Brain microvascular endothelial cell (primary cell): ENCODE measurements at regions not wholly inside any gene's neighbourhood (a gene's known extent, or its start where the extent isn't known, plus 50 kb on each side); places are given as distances from the start of the nearest gene placed in this dataset.

Experiments used
- DNase-seq: peaks from one replicate; pipeline ENCODE4 v3.0.0-alpha.2; 2020
- H3K27ac ChIP-seq: fragments of 250-450 bp; sonication (Bioruptor Pico); 2 replicates; pipeline ENCODE4 v1.5.1; 2020; ENCODE audit warnings: mild to moderate bottlenecking, moderate library complexity
- H3K27me3 ChIP-seq: fragments of 250-450 bp; sonication (Bioruptor Pico); replicated peaks from 2 replicates; pipeline ENCODE4 v1.5.1; 2020; ENCODE audit warnings: mild to moderate bottlenecking
- H3K36me3 ChIP-seq: fragments of 250-450 bp; sonication (Bioruptor Pico); replicated peaks from 2 replicates; pipeline ENCODE4 v1.5.1; 2020; ENCODE audit warnings: mild to moderate bottlenecking
- H3K4me3 ChIP-seq: 2 replicates; pipeline ENCODE4 v1.5.1; 2011; ENCODE audit warnings: low read depth, mild to moderate bottlenecking, control low read depth, low read length, moderate library complexity
- in situ Hi-C: cut with HindIII; loops from 2 replicates; pipeline ENCODE4 v1.10.0; 2017; ENCODE audit warnings: low sequenced_read_pairs, low pct_ligation_motif_present
- TF ChIP-seq, protein P1 (sequence below): IDR thresholded peaks from 2 replicates; pipeline ENCODE4 v1.5.1; 2011; ENCODE audit warnings: low read depth, mild to moderate bottlenecking, moderate library complexity, low read length, control low read depth, inconsistent platforms; ENCODE audit errors: missing control alignments

DNA sequence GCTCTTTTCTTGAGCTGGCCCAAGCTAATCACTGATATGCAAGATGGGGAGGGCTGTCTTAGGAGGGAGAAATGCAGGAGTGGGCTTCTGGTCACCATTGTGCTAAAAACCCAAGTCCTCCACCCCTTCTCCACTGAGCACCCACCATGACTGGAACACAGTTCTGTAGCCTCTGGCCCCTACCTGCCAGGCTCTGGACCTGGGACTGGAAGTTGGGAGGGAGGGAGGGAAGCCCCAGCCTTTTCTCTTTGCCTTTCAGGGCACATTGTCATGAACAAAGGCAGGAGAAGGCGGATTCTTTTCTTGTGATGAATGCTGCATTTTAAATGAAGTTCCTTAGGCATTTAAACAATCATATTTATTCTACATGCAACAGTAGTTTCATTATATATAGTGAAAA lies 559.1 kb upstream of the TRPC7 start:
- DNase-seq = no peak
- in situ Hi-C loops = no loop called here
- Histone ChIP-seq H3K4me3 (no peak overlapping the region), H3K36me3 (no peaks in the 10 kb centered on the region), H3K27ac (no peak overlapping the region), H3K27me3 (no peaks in the 10 kb centered on the region)
- TF ChIP-seq, protein P1, sequence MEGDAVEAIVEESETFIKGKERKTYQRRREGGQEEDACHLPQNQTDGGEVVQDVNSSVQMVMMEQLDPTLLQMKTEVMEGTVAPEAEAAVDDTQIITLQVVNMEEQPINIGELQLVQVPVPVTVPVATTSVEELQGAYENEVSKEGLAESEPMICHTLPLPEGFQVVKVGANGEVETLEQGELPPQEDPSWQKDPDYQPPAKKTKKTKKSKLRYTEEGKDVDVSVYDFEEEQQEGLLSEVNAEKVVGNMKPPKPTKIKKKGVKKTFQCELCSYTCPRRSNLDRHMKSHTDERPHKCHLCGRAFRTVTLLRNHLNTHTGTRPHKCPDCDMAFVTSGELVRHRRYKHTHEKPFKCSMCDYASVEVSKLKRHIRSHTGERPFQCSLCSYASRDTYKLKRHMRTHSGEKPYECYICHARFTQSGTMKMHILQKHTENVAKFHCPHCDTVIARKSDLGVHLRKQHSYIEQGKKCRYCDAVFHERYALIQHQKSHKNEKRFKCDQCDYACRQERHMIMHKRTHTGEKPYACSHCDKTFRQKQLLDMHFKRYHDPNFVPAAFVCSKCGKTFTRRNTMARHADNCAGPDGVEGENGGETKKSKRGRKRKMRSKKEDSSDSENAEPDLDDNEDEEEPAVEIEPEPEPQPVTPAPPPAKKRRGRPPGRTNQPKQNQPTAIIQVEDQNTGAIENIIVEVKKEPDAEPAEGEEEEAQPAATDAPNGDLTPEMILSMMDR = no peak

DNA sequence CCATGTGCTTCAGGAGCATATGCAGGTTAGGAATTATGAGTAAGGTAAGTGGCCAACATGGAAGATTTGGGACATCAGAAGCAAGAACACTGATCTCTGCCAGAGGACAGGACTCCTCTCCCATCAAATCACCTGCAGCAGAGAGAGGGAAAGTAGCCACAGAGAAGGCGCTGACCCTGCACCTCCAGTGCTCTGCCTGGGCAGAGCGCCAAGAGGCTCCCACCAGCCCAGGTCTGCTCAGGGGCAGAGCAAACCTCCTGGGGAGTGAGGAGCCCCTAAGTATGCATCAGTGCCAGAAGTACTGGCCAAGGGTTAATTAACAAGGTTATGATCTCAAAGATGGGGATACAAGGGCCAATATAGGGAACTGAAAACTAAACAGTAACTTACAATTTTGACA lies 545.3 kb upstream of the TRPC7 start:
- Histone ChIP-seq H3K27ac (no peak overlapping the region), H3K4me3 (no peak overlapping the region), H3K36me3 (no peaks in the 10 kb centered on the region), H3K27me3 (no peaks in the 10 kb centered on the region)
- TF ChIP-seq, protein P1 = no peak
- in situ Hi-C loops = no loop called here
- DNase-seq = no peak

DNA sequence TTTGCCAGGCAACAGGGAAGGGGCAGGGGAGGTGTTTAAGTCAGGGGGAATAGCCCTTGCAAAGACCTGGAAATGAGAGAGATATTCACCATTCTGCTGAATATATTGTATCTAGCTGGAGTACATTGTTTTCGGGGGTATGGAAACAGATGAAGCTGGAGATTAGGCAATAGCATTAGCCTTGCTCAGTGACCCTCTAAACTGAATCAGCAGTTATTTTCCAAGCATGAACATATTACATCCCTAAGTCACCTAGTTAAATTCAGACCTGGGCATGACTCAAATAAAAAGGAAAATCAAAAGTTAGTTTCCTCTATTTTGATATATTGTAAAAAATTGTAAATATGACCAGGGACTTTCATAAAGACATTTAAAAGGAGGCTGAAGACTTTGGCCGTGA lies 544.6 kb upstream of the TRPC7 start:
- Histone ChIP-seq H3K27me3 (no peaks in the 10 kb centered on the region), H3K36me3 (no peaks in the 10 kb centered on the region), H3K27ac (no peak overlapping the region), H3K4me3 (no peak overlapping the region)
- DNase-seq = no peak
- TF ChIP-seq, protein P1 = no peak
- in situ Hi-C loops = no loop called here

DNA sequence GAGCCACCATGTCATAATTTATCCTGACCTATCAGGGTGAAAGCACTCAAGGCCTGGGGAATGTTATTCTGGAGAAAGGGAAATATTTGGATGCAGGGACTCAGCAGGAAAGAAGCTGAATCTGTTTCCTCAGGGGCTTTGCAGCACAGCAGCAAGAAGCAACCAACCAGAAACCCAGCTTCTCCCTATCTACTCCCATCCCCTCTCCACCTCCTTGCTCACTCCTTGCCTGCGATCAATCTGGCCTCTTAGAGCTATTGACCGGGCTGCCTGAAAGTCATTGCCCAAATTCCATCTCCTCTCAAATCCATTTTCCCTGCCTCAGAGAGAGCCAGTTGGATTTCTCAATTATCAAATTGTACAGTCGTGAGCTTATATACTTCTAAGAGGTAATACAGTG lies 542.0 kb upstream of the TRPC7 start:
- H3K36me3 ChIP-seq = no peaks in the 10 kb centered on the region
- in situ Hi-C loops = no loop called here

DNA sequence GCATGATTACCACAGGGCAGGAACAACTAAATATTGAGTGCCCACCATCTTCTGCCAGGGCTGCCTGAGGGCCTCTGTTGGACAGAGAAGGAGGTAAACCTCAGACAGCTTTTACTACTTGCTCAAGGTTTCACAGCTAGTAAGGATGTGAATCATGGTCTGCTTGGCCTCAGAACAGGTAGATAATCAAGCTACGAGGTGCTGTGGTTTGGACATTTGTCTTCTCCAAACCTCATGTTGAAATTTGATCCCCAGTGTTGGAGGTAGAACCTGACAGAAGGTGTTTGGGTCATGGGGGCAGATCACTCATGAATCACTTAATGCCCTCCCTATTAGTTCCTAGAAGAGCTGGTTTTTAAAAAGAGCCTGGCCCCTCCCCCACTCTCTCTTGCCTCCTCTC lies 541.2 kb upstream of the TRPC7 start:
- H3K27ac ChIP-seq = no peak overlapping the region
- H3K27me3 ChIP-seq = no peaks in the 10 kb centered on the region
- DNase-seq = no peak
- in situ Hi-C loops = no loop called here
- H3K4me3 ChIP-seq = no peak overlapping the region
- TF ChIP-seq, protein P1 = no peak
- H3K36me3 ChIP-seq = no peaks in the 10 kb centered on the region

More for the DNA sequence above, 542.0 kb upstream of the TRPC7 start:
- H3K27me3 ChIP-seq = no peaks in the 10 kb centered on the region
- no peak overlapping the region for H3K4me3 ChIP-seq
- H3K27ac ChIP-seq = no peak overlapping the region
- no peak for DNase-seq
- TF ChIP-seq, protein P1 = no peak

DNA sequence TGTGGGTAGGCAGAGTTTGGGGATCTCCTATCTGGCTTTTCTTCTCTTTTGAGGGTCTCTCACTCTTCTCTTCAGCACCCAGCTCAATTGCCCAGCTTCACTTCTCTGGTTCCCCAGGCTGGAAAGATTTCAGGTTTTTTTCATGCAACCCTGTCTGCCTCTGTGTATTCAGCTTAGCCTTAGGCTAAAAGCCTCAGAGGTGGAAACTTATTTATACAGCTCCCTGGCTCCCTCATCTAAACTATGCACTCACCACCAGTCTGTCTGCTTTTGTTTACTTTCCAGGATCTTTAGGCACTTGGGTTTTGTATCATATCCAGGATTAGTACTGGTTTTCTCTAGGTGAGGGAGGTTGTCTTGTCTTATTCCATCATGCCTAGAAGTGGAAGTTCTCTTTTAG lies 540.2 kb upstream of the TRPC7 start:
- Histone ChIP-seq H3K36me3 (no peaks in the 10 kb centered on the region), H3K27me3 (no peaks in the 10 kb centered on the region), H3K27ac (no peak overlapping the region), H3K4me3 (no peak overlapping the region)
- in situ Hi-C loops = no loop called here
- no peak for DNase-seq
- TF ChIP-seq, protein P1 = no peak
